ENCODE measurements at regions not wholly inside any gene's neighbourhood (a gene's known extent, or its start where the extent isn't known, plus 50 kb on each side); places are given as distances from the start of the nearest gene placed in this dataset.

DNA sequence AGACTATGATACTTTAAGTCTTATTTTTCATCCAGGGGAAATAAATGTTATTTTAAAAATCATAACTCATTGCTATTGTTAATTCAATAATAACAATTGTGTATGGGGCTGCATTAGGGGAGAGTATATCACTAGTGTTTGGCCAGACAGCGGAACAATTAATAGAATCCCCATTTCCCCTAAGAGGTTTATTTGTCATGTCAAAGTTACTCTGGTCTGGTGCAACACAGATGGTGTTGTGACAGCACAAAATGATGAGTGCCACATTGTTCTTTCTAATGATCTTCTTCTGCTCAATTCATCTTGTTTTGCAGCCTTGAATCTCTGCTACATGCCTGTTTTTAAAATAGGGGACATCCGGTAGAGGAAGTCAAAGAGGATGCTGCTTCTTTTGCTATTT is 351.6 kb downstream of the NSUN3 start:
- H3K4me3 ChIP-seq (ENCODE audit: low read depth, low read length): no peak overlapping the region
- TF ChIP-seq, protein P1, sequence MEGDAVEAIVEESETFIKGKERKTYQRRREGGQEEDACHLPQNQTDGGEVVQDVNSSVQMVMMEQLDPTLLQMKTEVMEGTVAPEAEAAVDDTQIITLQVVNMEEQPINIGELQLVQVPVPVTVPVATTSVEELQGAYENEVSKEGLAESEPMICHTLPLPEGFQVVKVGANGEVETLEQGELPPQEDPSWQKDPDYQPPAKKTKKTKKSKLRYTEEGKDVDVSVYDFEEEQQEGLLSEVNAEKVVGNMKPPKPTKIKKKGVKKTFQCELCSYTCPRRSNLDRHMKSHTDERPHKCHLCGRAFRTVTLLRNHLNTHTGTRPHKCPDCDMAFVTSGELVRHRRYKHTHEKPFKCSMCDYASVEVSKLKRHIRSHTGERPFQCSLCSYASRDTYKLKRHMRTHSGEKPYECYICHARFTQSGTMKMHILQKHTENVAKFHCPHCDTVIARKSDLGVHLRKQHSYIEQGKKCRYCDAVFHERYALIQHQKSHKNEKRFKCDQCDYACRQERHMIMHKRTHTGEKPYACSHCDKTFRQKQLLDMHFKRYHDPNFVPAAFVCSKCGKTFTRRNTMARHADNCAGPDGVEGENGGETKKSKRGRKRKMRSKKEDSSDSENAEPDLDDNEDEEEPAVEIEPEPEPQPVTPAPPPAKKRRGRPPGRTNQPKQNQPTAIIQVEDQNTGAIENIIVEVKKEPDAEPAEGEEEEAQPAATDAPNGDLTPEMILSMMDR (IDR thresholded peaks at IDR 0.05; ENCODE audit: borderline replicate concordance, insufficient read depth, low read depth, low read length): no peak

DNA sequence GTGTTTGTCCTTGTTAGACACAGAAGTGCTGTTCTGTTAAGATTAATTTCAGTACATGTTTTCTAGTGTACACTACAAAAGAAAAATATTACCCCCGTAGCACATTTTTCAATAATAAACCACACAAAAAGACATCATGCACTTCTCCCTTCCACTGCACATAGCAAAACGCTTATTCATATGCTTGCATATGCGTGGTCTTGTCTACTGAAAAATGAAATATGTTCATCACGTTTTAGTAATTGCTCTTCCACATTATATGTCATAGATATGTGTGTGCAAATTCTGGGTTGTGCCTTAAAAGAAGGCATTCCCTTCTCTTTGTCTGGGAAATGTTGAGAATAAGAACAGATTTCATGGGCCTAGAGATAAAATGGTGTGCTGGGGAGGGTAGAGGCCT is 353.9 kb downstream of the NSUN3 start:
- TF ChIP-seq, protein P1 (IDR thresholded peaks at IDR 0.05; ENCODE audit: borderline replicate concordance, insufficient read depth, low read depth, low read length): no peak
- no peak overlapping the region for H3K4me3 ChIP-seq (ENCODE audit: low read depth, low read length)

DNA sequence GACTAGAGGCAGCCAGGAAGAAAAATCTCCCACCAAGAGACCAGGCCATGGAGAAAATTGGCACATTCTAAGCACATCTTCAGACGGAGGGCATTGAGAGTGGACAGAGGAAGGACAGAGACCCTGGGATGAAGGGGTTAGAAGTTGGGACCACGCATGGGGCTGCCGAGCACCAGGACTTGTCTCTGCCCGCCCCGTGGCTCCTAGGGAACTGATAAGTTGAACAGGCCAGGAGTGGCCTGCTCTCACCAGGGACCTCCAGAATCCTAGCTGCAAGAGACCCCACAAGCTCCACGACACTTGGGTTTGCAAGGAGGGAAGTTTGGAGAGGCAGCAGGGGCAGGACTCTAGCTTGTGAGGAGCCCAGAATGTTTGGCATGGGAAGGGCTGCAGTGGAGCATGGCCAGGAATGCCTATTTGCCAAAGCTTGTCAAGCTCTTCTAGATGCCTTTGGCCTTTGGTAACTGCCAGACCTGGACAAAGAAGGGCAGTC is 355.1 kb downstream of the NSUN3 start:
- H3K4me3 ChIP-seq (ENCODE audit: low read depth, low read length): no peak overlapping the region
- TF ChIP-seq, protein P1 (IDR thresholded peaks at IDR 0.05; ENCODE audit: borderline replicate concordance, insufficient read depth, low read depth, low read length): no peak

DNA sequence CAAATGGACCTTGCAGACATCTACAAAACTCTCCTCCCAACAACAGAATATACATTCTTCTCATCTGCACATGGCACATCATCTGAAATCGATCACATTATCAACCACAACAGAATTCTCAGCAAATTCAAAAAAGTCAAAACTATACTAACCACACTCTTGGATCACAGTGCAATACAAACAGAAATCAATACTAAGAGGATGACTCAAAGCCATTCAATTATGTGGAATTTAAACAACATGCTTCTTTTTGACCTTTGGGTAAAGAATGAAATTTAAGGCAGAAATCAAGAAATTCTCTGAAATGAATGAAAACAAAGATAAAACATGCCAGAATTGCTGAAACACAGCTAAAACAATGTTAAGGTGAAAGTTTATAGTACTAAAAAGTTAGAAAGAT is 358.1 kb downstream of the NSUN3 start:
- no peak overlapping the region for H3K4me3 ChIP-seq (ENCODE audit: low read depth, low read length)

DNA sequence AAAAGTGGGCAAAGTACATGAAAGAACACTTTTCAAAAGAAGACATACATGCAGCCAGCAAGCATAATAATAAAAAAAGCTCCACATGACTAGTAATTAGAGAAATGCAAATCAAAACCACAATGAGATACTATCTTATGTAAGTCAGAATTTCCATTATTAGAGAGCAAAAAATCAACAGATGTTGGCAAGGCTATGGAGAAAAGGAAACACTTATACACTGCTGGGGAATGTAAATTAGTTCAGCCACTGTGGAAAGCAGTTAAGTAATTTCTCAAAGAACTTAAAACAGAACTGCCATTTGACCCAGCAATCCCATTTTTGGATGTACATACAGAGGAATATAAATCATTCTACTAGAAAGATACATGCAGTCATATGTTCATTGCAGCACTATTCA is 360.7 kb downstream of the NSUN3 start:
- TF ChIP-seq, protein P1 (IDR thresholded peaks at IDR 0.05; ENCODE audit: borderline replicate concordance, insufficient read depth, low read depth, low read length): no peak
- no peak overlapping the region for H3K4me3 ChIP-seq (ENCODE audit: low read depth, low read length)

More for the DNA sequence above, 358.1 kb downstream of the NSUN3 start:
- TF ChIP-seq, protein P1 (IDR thresholded peaks at IDR 0.05; ENCODE audit: borderline replicate concordance, insufficient read depth, low read depth, low read length): no peak

DNA sequence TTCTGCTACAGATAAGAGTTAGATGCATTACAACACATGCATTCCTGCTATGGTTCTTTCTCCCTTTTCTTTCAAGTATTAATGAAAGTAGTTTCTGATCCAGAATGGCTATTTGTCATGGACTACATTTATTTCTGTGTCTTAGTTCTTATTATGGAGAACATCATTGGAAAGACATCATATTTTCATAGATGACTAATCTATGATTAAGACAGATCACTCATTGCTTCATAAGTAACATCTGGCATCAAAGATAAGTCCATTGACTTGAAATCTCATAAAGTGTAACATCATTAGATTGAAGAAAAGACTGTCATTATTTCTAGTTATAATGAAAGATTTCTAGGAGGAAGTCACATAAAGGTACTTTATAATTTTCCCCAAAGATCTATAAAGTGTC is 366.7 kb downstream of the NSUN3 start:
- H3K4me3 ChIP-seq (ENCODE audit: low read depth, low read length): no peak overlapping the region

More for the DNA sequence above, 366.7 kb downstream of the NSUN3 start:
- TF ChIP-seq, protein P1 (IDR thresholded peaks at IDR 0.05; ENCODE audit: borderline replicate concordance, insufficient read depth, low read depth, low read length): no peak

Data from GM12875 (cell line).